HG03280 (cell line): ENCODE measurements at regions not wholly inside any gene's neighbourhood (a gene's known extent, or its start where the extent isn't known, plus 50 kb on each side); places are given as distances from the start of the nearest gene placed in this dataset.
"Not testable (repeated sequence)": the region's sequence is repeated elsewhere in the genome, so short reads cannot be mapped to it uniquely, and the experiment has no call there.

Source experiments
- ATAC-seq: cut with Tn5 transposase; IDR thresholded peaks from one replicate; pipeline ENCODE4 v1.9.1; 2021; ENCODE audit warnings: mild to moderate bottlenecking, moderate library complexity; ENCODE audit not compliant: unreplicated experiment

DNA sequence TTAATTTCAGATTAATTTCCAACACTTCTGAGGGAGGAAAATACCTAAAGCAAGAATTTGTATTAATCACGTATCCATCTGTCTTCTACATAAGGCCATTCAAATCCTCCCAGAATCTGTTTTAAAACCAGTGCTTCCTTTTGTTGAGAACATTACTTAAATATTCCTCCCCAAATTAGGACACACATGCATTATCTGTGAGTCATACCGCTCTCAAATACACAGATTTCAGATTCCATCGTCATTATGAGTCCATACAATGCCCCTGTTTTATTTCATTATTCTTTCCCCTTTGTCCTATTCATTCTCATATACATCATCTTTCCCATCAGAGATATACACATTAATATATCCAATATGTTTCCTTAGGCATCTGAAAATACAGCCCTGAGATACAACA lies 57.3 kb upstream of the PRSS12 start:
- ATAC-seq: no peak

DNA sequence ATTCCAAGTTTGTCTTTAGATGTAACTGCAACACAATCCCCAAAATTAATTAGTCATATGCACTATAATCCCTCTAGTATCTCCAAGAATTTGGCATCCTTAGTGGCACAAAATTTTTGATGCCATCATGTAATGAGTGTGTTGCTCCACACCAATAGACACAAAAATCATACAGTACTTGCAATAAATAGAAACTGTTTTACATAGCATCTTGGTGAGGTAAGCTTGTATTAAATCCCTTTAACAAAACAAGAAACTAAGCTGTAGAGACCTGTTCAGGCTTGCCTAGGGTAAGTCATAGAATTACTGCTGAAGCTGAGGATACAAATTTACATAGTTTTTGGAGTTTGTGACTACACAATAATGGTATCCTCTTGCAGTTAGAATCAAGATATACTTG lies 64.5 kb upstream of the PRSS12 start:
- no peak for ATAC-seq

DNA sequence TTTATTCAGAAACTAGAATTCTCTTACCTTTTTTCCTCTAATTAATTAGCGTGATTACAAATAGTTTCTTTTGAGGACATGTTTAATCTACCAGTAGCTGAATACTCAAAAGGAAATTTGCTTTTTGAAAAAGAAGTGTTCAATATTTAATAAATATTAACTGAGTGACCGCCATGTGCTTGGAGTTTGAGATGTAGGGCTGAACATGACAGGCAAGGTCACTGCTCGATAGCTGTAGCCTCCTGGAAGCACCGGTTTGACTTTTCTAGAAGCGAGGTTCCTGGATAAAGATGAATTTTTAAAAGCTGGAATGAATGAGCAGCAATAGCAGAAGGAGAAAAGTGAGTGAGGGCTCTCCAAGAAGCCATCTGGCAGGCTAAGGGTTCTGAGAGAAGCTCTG lies 65.0 kb upstream of the PRSS12 start:
- not testable (repeated sequence) for ATAC-seq

DNA sequence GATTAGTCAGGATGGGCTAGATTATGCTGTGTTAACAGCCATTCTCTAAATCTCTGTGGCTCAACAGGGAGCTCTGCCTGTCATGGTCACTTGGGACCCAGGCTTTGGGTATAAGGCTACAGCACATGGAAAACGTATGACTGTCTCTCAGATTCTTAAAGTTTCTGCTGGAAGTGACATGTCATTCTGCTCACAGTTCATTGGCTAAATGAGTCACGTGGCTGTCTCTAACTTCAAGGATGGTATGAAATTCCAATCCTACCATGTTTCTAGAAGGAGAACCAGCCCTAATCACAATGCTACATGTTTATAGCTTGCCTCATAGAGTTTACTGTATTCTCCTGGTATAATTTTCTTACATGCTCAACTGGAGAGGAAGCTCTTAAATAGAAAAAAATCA lies 65.6 kb upstream of the PRSS12 start:
- not testable (repeated sequence) for ATAC-seq

DNA sequence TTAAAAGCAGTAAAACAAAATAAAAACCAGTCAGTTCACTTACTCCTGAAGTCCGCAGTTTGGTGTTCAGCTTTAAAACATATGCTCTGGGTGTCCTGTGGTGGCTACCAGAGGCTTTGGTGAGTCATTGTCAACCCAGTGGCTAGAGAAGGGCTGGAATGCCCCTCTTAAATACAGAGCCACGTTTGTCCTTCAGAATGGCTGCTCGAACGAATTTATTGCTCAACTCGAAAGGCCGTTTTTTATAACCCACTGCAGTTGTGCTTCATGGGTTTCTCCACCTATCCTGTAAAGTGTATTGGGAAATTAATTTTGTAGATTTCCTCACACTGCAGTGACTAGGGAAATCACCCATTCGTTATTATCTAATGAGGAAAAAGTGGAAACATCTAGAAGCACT lies 66.8 kb upstream of the PRSS12 start:
- ATAC-seq: not testable (repeated sequence)

DNA sequence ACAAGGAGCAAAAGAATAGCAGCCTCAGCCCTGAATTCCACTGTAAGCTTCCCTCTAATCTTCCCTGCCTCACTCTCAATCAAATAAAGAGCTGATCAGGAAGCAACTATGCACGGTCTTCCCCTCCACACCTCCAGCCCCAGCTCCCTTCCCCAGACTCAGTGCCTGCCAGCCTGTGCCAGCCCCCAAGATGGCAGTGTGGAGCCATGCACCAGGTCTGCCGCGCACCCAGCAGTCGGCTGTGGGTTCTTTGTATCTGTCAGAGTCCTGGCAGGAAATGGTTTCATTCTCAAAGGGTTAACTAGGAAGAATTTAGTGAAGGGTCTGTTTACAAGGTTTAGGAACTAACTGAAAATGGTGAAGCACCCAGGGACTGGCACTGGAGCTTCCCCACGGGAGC lies 71.3 kb upstream of the PRSS12 start:
- ATAC-seq: not testable (repeated sequence)

DNA sequence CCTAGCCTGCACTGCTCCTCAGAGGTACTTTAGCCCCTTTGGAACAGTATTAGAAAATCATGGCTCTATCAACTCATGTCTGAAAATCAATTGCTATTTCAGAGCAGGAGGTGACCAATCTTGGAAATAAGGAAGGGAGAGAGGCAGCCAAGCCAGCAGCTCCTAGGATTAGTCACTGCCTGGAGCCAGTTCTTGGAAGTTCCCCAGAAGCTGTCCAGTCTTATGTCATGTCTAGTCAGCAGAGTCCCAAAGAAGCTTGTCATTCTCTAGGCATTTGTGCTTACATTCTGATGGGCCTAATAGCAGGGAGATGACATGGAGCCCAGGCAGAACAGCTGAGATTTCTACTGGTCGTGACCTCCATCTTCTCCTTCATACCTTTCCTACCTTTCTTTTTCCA lies 76.1 kb upstream of the PRSS12 start:
- ATAC-seq: not testable (repeated sequence)

DNA sequence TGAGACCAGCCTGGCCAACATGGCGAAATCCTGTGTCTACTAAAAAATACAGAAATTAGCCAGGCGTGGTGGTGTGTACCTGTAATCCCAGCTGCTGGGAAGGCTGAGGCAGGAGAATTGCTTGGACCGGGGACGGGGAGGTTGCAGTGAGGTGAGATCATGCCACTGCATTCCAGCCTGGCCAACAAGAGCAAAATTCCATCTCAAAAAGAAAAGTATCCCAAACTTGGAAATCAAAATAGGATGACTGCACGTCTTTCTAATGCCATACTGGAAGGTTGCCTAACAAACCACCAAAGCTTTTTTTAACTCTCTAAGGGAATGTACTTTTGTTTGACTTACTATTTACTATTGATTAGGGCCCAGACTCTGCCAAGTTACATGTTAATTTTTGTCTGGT lies 79.6 kb upstream of the PRSS12 start:
- not testable (repeated sequence) for ATAC-seq

DNA sequence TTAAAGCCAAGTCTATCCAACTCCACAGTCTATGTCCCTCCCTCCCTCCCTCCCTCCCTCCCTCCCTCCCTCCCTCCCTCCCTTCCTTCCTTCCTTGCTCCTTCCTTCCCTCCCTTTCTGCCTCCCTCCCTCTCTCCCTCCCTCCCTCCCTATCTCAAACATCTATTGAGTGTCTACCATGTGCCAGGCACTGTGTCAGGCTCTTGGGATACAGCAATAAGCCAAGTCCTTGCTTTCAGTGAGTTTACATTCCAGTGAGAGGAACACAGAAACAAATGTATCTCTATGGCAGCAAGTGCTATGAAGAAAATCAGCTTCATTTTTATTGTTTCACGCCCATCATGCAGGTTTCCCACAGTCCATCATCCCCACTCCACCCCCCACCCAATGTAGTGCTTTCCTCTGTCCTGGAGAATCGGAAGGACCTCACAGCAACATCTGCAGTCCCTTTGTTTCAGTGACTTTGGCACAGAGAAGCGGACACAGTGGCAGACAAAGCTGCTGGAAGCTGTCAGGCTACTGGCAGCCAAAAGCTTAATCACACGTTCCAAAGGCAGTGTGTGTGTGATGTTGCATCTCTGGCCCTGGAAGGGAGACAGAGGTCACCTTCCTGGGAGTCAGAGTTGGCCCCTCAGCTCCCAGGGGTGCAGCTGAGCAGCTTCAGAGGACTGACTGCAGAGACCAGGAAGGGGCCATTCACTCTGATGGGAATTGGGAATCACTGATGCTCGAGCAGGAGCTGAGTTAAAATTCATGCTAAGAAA lies 81.0 kb upstream of the PRSS12 start:
- ATAC-seq: not testable (repeated sequence)

DNA sequence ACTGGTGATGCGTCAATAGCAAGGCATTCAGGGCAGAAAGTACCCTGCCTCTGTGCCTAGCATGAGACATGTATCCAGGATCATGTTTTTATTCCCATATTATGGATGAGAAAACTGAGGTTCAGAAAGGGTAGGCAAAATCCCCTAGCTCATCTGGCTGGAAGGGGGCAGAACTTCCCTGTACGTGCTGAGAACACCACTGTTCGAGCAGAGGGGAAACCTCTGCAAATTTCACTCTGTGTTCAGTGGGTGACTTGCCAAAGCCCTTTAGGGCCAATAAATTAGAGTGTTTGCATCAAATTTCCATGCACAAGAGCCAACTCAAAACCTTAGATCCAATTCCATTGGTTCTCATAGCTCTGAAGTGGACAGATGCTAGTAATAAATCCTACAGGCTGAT lies 82.6 kb upstream of the PRSS12 start:
- ATAC-seq: not testable (repeated sequence)

DNA sequence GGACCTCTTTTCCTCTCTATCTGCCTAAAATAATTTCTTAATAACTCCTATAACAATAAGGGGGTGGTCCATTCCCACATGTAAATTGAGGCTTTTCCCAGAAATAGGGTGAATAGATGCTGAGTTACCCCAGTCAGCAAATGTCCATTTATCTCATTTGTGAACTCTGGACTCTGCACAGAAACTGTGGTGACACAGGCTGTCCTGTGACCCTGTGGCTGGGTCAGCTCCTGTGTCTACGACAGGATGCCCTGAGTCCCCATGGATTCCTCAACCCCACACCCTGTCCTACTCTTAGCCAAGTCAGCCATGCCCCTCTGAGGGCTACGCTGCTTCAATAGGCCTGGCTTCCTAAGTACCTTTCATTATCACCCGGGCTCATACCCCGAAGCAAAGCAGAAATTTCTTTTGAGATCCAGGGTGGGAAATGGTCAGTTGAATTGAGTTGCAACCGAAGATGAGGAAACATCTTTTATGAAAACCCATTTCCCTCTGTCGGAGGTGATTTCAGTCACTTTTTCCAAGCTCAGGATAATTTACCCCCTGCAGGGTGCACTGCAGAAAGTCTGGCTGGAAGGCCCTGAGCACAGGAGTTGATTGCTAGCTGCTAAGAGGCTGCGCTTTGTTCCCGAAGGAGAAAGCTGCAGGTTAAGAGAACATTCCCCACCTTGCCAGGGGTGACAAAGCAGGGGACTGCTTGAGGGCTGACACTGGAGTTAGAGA lies 89.5 kb upstream of the PRSS12 start:
- ATAC-seq: not testable (repeated sequence)

DNA sequence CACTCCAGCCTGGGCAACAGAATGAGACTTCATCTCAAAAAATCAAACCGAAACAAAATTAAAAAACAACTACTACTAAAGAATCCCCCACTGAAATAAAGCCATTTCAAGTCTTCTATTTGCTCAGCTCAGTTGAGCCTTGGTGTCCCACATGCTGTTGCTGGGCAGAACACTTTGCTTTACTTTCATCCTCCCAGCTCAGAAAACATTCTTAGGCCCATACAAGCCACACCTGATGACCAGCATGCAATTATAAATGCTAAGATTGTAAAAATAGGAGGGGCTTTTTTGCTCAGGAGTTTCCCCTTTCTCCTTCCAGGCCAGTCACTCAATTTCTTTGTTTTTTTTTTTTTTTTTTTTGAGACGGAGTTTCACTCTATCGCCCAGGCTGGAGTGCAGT lies 94.6 kb upstream of the PRSS12 start:
- ATAC-seq: not testable (repeated sequence)

DNA sequence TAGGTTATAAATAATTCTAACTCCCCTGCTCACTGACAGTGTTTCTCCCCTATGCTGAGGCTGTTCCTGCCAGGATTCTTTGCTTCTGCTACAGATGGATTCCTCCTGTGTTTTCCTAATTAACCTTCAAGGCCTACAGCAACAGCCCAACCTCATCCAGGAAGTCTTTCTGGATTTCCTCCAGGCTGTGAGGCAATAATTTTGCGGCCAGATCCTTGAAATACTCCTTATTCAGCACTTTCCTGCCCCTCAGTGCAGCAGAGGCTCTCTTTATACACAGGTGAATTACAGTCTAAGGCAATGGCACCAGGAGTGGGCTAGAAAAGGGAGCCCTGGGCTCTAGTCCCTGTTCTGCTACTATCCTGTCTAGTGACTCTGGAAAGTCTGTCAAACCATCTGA lies 102.1 kb upstream of the PRSS12 start:
- not testable (repeated sequence) for ATAC-seq

DNA sequence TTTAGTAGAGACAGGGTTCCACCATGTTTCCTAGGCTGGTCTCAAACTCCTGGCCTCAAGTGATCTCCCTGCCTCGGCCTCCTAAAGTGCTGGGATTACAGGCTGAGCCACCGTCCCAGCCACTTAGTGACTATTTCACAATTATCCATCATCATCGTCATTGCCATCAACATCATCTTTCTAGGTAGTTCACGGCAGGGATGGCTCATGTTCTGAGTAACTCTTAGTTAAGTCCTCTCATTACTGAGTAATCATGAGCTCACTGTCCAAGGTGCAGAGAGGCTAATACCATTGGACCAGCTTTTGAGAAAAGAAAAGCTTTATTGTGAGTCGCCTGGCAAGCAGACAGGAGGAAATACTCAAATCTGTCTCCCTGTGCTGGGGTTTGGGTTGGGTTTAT lies 108.6 kb upstream of the PRSS12 start:
- ATAC-seq: not testable (repeated sequence)

DNA sequence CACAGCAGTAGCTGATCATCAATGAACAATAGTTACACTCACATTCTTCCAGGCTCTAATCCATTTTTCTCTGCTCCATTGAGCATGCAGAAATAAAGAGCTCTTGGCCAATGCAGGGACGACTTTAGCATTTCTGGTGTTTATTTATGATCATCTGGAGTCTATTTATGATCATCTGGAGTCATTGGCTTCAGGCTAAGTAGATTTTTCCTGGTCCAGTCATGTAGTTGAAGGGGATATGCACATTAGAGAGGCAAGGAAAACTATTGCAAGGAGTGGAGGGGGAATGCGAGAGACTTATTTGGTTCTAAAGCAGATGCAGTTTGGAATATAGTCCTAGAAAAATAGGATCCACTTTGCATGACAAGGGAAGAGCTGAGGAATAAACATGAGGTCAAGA lies 113.0 kb upstream of the PRSS12 start:
- not testable (repeated sequence) for ATAC-seq

DNA sequence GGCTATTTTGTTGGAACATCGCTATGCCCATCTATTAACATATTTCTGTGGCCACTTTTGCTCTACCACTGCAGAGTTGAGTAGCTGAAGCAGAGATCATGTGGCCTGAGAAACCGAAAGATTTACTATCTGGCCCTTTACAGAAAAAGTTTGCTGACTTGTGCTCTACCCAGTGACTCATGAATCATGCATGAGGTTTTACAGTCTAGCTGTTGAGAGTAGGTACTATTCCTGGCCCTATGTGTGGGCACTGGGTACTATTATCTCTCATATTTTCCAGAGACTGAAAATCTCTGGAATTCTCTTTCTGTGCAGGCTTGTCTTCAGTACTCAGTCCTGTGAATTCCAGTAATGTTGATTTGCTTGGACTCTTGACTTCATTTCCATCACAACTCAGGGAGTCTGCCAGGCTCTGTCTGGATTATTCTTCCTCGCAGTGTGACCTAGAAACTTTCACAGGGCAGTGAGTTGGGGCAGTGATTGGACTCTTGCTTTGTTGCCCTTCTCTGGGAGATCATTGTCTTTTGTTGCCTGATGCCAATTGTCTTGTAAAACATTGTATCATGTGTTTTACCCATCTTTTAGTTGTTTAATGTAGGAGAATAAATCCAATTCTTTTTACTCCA lies 121.3 kb upstream of the PRSS12 start:
- not testable (repeated sequence) for ATAC-seq

DNA sequence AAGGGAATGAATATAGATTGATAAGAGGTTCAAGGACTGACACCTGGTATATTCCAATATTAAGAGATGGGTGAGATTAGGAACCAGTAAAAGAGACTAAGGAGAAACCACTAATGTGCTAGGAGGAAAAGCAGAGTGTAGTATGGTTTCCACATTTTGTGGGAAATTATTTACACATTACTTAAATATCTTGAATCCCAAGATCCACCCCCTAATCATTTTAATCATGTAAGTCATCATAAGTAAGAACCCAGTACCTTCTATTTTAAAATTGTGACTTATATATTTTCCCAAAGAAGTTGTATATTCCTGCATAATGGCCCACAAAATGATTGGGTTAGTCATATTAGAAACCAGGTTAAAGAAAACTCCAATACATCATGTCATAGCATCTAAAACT lies 122.0 kb upstream of the PRSS12 start:
- ATAC-seq: not testable (repeated sequence)

DNA sequence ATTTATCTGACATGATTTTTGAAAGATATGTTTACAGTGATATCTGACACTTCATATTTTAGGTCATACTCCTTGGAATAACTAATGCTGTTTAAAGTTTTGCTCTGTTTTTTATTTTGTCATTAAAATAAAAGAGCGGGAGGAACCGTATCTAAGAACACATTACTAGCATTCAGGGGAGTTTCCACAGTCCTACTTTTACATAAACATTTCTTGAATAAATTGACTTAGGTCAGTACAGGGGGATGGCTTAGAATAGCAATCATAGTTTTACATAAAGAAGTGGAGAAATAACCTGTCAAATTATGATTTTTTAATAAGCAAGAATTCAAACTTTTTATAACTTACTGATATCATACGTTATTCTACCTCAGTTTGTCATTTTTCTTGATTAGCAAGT lies 123.1 kb upstream of the PRSS12 start:
- ATAC-seq: not testable (repeated sequence)

DNA sequence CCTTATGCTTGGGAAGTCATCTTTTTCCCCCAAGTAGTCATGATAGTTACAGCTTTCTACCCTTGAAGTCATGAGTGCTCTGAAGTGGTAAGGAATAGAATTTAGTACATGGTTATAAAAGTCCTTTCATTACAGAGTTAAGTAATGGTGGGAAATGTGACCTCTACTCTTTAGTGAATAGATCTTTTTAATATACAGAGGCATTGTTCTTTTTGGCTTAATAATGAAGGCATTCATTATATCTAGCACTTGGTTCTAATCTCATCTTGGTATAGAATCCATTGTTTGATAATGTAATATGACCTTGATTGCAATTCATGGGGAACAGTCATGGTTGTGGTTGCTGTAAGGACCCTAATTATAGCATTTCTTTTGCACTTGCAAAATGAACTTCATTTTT lies 125.0 kb upstream of the PRSS12 start:
- not testable (repeated sequence) for ATAC-seq

DNA sequence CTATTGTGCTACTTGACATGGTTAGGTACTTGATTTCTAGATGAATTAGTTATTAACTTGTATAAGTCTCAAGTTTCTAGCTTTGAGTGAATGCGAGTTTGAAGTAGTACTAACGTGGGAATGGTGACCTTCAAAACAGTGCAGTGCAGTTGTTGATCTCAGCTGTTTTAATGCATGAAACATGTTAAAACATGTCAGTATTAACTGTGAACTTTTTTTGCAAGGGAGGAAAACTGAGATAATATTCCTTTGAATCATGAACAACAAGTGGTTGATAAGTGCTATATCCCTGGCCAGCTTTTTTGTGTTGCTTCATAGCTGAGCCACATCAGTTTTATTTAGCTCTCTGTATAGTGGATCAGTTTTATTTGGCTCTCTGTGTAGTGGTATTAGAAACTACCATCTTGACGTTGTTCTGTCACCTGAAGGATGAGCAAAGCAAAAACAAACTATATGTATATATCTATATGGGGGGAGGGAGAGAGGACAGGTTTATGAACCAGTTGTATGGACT lies 133.1 kb upstream of the PRSS12 start:
- not testable (repeated sequence) for ATAC-seq

DNA sequence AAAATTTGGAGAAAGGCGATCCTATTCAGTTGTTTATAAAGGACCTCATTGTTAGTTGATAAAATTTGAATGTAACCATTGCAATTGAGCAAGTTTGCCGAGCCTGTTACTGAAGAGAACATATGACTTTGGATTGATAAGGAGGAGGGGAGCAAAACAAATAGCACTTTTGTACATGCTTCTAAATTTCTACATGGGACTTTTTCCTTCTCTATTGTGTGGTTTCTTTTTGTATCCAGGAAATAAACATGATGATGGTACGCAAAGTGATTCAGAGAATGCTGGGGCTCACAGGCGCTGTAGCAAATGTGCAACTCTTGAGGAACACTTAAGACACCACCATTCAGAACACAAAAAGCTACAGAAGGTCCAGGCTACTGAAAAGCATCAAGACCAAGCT lies 140.2 kb upstream of the PRSS12 start:
- not testable (repeated sequence) for ATAC-seq

DNA sequence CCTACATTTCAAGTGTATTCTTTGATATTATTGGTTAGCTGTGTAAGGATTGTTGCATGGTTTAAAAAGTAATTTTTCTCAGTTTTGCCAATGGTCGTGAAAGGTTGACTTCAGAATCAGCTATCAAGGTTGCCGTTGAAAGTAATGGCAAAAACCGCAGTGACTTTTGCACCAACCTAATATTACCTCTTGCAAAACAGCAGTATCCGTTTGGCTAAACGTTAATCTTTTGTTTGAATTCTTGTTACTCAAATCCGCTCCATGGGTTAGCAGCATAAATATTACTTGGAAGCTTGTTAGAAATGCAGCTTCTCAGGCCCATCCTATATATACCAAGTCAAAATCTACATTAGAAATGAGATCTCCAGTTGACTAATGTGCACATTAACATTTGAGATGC lies 141.6 kb upstream of the PRSS12 start:
- ATAC-seq: not testable (repeated sequence)
